Right forelimb (tissue), 1 donor: ENCODE measurements at regions not wholly inside any gene's neighbourhood (a gene's known extent, or its start where the extent isn't known, plus 50 kb on each side); places are given as distances from the start of the nearest gene placed in this dataset.

Experiments used
- DNase-seq: peaks from one replicate; pipeline ENCODE4 v3.0.0-alpha.2; 2018

- peak; percentile 57 for DNase-seq
Measured at GRCh38 chr1:232271991-232272589, 357.8 kb downstream of the SIPA1L2 start.

GRCh38 chr1:232271299-232271698, 358.6 kb downstream of the SIPA1L2 start:
- no peak for DNase-seq

- no peak for DNase-seq
Measured at GRCh38 chr1:232269988-232270387, 359.9 kb downstream of the SIPA1L2 start.

GRCh38 chr1:232267837-232268598, 361.9 kb downstream of the SIPA1L2 start:
- DNase-seq = no peak

- DNase-seq = no peak
Measured at GRCh38 chr1:232267092-232267836, 362.7 kb downstream of the SIPA1L2 start.

GRCh38 chr1:232263452-232263851, 366.5 kb downstream of the SIPA1L2 start:
- DNase-seq = no peak

- DNase-seq = no peak
Measured at GRCh38 chr1:232262991-232263390, 366.9 kb downstream of the SIPA1L2 start.

GRCh38 chr1:232260861-232261260, 369.1 kb downstream of the SIPA1L2 start:
- DNase-seq = no peak

- no peak for DNase-seq
Measured at GRCh38 chr1:232260045-232260444, 369.9 kb downstream of the SIPA1L2 start.

- no peak for DNase-seq
Measured at GRCh38 chr1:232259333-232259732, 370.6 kb downstream of the SIPA1L2 start.

GRCh38 chr1:232252546-232253118, 377.3 kb downstream of the SIPA1L2 start:
- DNase-seq = no peak

- DNase-seq = no peak
Measured at GRCh38 chr1:232250838-232251237, 379.1 kb downstream of the SIPA1L2 start.

GRCh38 chr1:232249861-232250777, 379.8 kb downstream of the SIPA1L2 start:
- no peak for DNase-seq

- no peak for DNase-seq
Measured at GRCh38 chr1:232249339-232249738, 380.6 kb downstream of the SIPA1L2 start.

GRCh38 chr1:232248276-232248820, 381.6 kb downstream of the SIPA1L2 start:
- no peak for DNase-seq

GRCh38 chr1:232247669-232248068, 382.3 kb downstream of the SIPA1L2 start:
- no peak for DNase-seq

GRCh38 chr1:232244426-232244825, 385.5 kb downstream of the SIPA1L2 start:
- no peak for DNase-seq

GRCh38 chr1:232239998-232240397, 389.9 kb downstream of the SIPA1L2 start:
- DNase-seq = no peak

GRCh38 chr1:232239522-232239921, 390.4 kb downstream of the SIPA1L2 start:
- DNase-seq = no peak

GRCh38 chr1:232238009-232238408, 391.9 kb downstream of the SIPA1L2 start:
- DNase-seq = no peak

GRCh38 chr1:232227306-232227705, 402.6 kb downstream of the SIPA1L2 start:
- no peak for DNase-seq

- DNase-seq = no peak
Measured at GRCh38 chr1:232226197-232226712, 403.7 kb downstream of the SIPA1L2 start.
